CD4-positive, alpha-beta T cell (primary cell): ENCODE measurements at regions not wholly inside any gene's neighbourhood (a gene's known extent, or its start where the extent isn't known, plus 50 kb on each side); places are given as distances from the start of the nearest gene placed in this dataset.

Source experiments
- ATAC-seq: fragments of 200-7000 bp; cut with Tn5 transposase; one replicate; pipeline ENCODE4 v1.10.0; 2022; ENCODE audit warnings: mild to moderate bottlenecking; ENCODE audit not compliant: poor library complexity
- CTCF ChIA-PET: fragments of 350-600 bp; sonication (Branson Sonifier 250); formaldehyde crosslinking; loops from one replicate; lab custom pipeline; 2021; ENCODE audit warnings: antibody characterized with exemption, inconsistent platforms; lab: Charles Lee
- POLR2A ChIA-PET: fragments of 350-600 bp; sonication (Branson Sonifier 250); formaldehyde crosslinking; loops from one replicate; lab custom pipeline; 2021; ENCODE audit warnings: antibody characterized with exemption, inconsistent platforms; lab: Charles Lee
- DNase-seq, 14 experiments: peaks; one replicate each; pipeline ENCODE4 v3.0.0-alpha.2; 2013 to 2020; ENCODE audit warnings: mixed read lengths in 2 of 14
- H3K27ac ChIP-seq, 2 donors: one replicate each; pipeline versions ENCODE4 v1.5.1 to v1.7.0; 2013; ENCODE audit warnings: low read length in 2 of 2, low read depth in 1 of 2, mild to moderate bottlenecking in 1 of 2
- H3K27me3 ChIP-seq, 2 experiments: 1 replicate in 1 of 2; 2 replicates in 1 of 2; pipeline versions ENCODE4 v1.6.1 to v1.7.0; 2013; ENCODE audit warnings: low read length in 2 of 2, control low read depth in 1 of 2, mild to moderate bottlenecking in 1 of 2, moderate library complexity in 1 of 2; ENCODE audit not compliant: insufficient read depth in 2 of 2, control insufficient read depth in 1 of 2
- H3K36me3 ChIP-seq: one replicate; pipeline ENCODE4 v1.6.1; 2013; ENCODE audit warnings: low read length, control low read depth; ENCODE audit not compliant: insufficient read depth
- H3K4me1 ChIP-seq: one replicate; pipeline ENCODE4 v1.6.1; 2013; ENCODE audit warnings: low read length, control low read depth; ENCODE audit not compliant: insufficient read depth
- H3K4me3 ChIP-seq: one replicate; pipeline ENCODE4 v1.5.1; 2013; ENCODE audit warnings: mild to moderate bottlenecking, low read length, moderate library complexity
- H3K9me3 ChIP-seq, 2 experiments: 1 replicate in 1 of 2; 2 replicates in 1 of 2; pipeline versions ENCODE4 v1.6.1 to v1.7.0; 2013; ENCODE audit warnings: low read length in 2 of 2, mild to moderate bottlenecking in 2 of 2, control low read depth in 1 of 2, moderate library complexity in 1 of 2; ENCODE audit not compliant: control insufficient read depth in 1 of 2, insufficient read depth in 1 of 2
- H3K27ac Mint-ChIP-seq: one replicate; pipeline ENCODE4 v1.8.0; 2020; ENCODE audit warnings: mixed read lengths
- H3K27me3 Mint-ChIP-seq: one replicate; pipeline ENCODE4 v1.8.0; 2021; ENCODE audit warnings: mixed read lengths
- H3K36me3 Mint-ChIP-seq: one replicate; pipeline ENCODE4 v1.8.0; 2021; ENCODE audit warnings: low read depth, mixed read lengths
- H3K4me1 Mint-ChIP-seq: one replicate; pipeline ENCODE4 v1.8.0; 2021; ENCODE audit warnings: low read depth, mixed read lengths
- H3K4me3 Mint-ChIP-seq: one replicate; pipeline ENCODE4 v1.8.0; 2020; ENCODE audit warnings: mild to moderate bottlenecking, mixed read lengths
- H3K9me3 Mint-ChIP-seq: one replicate; pipeline ENCODE4 v1.8.0; 2020; ENCODE audit warnings: mixed read lengths
- CTCF ChIP-seq: fragments of 200-600 bp; IDR thresholded peaks from one replicate; pipeline ENCODE4 v1.8.0; 2022; ENCODE audit warnings: antibody characterized with exemption, mild to moderate bottlenecking
- intact Hi-C, 2 experiments: fragments of 100-400 bp; cut with DNase I in 1 of 2; cut with micrococcal nuclease in 1 of 2; formaldehyde crosslinking; loops; one replicate each; pipeline versions ENCODE4 v1.15.1 to v1.9.0; 2023 to 2025; cut with DNase I, micrococcal nuclease

GRCh38 chr12:13599176-13599575, 382.2 kb downstream of the GRIN2B start:
- CTCF ChIA-PET, result no interaction called here
- no peak overlapping the region for H3K27ac ChIP-seq
- no peaks in the 10 kb centered on the region for H3K27me3 ChIP-seq
- H3K4me3 Mint-ChIP-seq, result no peak overlapping the region
- no peaks in the 10 kb centered on the region for H3K4me1 ChIP-seq
- H3K4me3 ChIP-seq, result no peak overlapping the region
- no peak for DNase-seq
- H3K27me3 Mint-ChIP-seq, result peaks cover 6% of the 10 kb centered on the region
- H3K9me3 ChIP-seq, result no peaks in the 10 kb centered on the region
- intact Hi-C loops, result no loop called here
- no peak for TF ChIP-seq CTCF
- no peak overlapping the region for H3K27ac Mint-ChIP-seq
- no peaks in the 10 kb centered on the region for H3K36me3 ChIP-seq
- peaks cover 5% of the 10 kb centered on the region for H3K9me3 Mint-ChIP-seq
- ATAC-seq, result no peak
- H3K4me1 Mint-ChIP-seq, result no peaks in the 10 kb centered on the region
- no peaks in the 10 kb centered on the region for H3K36me3 Mint-ChIP-seq
- POLR2A ChIA-PET, result no interaction called here

GRCh38 chr12:13597837-13598236, 383.6 kb downstream of the GRIN2B start:
- H3K36me3 ChIP-seq, result no peaks in the 10 kb centered on the region
- no peaks in the 10 kb centered on the region for H3K4me1 ChIP-seq
- no peak for TF ChIP-seq CTCF
- intact Hi-C loops, result no loop called here
- no peak overlapping the region for H3K27ac ChIP-seq
- Mint-ChIP-seq H3K36me3 (no peaks in the 10 kb centered on the region), H3K4me3 (no peak overlapping the region), H3K9me3 (peaks cover 5% of the 10 kb centered on the region), H3K27ac (no peak overlapping the region), H3K27me3 (peaks cover 6% of the 10 kb centered on the region), H3K4me1 (no peaks in the 10 kb centered on the region)
- H3K4me3 ChIP-seq, result no peak overlapping the region
- no peaks in the 10 kb centered on the region for H3K9me3 ChIP-seq
- ChIA-PET POLR2A (no interaction called here), CTCF (no interaction called here)
- no peak for ATAC-seq
- no peak for DNase-seq
- no peaks in the 10 kb centered on the region for H3K27me3 ChIP-seq

GRCh38 chr12:13597166-13597565, 384.2 kb downstream of the GRIN2B start:
- ChIA-PET CTCF (no interaction called here), POLR2A (no interaction called here)
- peaks cover 6% of the 10 kb centered on the region for H3K27me3 Mint-ChIP-seq
- ATAC-seq (no peak), DNase-seq (no peak)
- no peaks in the 10 kb centered on the region for H3K4me1 ChIP-seq
- no peaks in the 10 kb centered on the region for H3K27me3 ChIP-seq
- H3K4me1 Mint-ChIP-seq, result no peaks in the 10 kb centered on the region
- H3K4me3 Mint-ChIP-seq, result no peak overlapping the region
- intact Hi-C loops, result no loop called here
- no peaks in the 10 kb centered on the region for H3K9me3 ChIP-seq
- no peak overlapping the region for H3K27ac Mint-ChIP-seq
- no peaks in the 10 kb centered on the region for H3K36me3 Mint-ChIP-seq
- TF ChIP-seq CTCF, result no peak
- no peak overlapping the region for H3K4me3 ChIP-seq
- H3K27ac ChIP-seq, result no peak overlapping the region
- H3K9me3 Mint-ChIP-seq, result peaks cover 5% of the 10 kb centered on the region
- H3K36me3 ChIP-seq, result no peaks in the 10 kb centered on the region
